Germinal center (tissue), 1 donor: ENCODE measurements at regions not wholly inside any gene's neighbourhood (a gene's known extent, or its start where the extent isn't known, plus 50 kb on each side); places are given as distances from the start of the nearest gene placed in this dataset.

Source experiments
- DNase-seq: peaks from one replicate; pipeline ENCODE4 v3.0.0; 2012; ENCODE audit warnings: mixed read lengths, low spot score

DNA sequence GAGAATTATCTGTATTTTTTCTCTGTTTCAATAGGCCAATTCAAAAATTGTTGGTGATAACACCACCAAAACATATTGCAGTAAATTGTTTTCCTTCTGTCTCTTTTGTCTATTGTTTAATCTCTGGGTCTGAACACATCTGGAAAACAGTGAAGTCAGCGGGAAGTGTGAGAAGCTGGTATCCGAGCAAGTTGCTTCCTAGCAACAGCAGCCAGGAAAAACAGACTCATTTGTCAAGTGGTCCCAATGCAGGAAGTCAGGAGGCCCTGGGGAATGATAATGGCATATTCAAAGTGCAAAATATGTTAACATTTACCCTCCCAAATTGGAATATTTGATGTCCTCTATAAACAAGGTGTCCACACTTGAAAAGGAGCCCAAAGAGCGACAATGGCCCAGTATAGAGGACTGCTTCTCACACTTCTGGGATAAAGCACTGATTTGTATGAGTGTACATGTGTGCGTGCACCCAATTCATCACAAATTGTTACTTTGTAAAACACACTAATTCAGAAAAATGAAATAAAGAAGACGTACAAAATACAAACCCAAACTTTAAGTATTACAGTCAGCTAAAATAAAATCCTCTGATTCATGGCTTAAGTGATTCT is 515.0 kb downstream of the TBC1D4 start:
- DNase-seq = no peak

DNA sequence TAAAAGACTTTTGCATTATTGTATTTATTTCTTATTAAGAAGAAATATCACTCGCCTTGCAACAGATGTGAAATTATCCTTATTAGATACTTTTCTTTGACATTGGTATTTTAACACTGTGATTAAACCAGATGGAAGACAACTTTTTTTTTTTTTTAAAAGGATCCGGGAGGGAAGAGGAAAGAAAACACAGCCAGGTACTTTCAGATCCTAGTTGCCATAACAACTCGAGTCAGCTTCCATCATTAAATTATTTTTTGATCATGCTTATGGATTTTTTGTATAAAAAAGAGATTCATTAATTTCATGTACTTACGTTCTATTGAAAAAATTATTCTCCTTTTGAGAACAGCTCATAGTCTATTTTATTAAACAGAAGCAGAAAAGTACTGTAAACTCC is 515.7 kb downstream of the TBC1D4 start:
- no peak for DNase-seq

DNA sequence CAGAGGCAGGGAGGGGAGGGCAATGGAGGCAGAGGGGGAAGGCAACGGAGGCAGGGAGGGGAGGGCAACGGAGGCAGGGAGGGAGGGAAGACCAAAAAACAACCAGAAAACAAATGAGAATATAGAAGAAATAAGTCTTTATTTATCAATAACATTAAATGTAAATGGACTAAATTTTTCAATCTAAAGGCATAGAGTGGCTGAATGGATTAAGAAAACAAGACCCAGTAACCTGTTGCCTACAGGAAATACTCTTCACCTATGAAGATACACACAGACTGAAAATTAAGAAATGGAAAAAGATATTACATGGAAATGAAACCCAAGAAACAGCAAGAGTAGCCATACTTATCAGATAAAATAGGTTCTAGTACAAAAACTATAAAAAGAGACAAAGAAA is 536.3 kb downstream of the TBC1D4 start:
- no peak for DNase-seq

DNA sequence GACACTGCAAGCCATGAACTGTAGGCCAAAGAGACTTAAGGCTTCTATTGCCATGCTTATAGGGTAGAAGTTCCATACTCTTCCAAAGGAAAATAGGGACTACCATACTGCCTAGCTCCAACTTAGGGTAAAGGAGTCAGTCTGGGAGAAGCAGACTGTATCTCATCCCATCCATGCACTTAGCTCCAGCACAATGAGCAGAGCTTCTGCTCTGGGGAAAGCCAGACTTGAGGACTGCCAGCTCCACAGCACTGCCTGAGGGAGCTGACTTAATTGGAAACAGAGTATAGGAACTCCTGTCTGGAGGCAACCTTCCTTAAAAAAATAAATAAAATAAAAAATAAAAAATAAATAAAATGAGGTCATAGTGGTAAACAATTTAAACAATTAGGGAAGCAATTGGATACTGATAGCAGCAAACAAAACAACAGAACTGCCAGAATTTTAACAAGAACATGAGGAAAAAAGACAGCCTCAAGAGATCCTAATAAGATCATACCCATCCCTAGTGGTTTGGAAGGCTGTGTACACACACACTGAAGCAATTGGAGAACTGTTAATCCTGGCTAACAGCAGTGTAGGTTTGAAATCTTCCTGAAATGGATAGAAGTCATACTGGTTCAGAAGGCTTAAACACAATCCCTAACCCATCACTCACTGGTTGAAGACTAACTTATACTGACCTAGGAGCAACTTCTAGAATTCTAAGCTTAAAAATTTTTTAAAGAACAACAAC is 550.1 kb downstream of the TBC1D4 start:
- no peak for DNase-seq

DNA sequence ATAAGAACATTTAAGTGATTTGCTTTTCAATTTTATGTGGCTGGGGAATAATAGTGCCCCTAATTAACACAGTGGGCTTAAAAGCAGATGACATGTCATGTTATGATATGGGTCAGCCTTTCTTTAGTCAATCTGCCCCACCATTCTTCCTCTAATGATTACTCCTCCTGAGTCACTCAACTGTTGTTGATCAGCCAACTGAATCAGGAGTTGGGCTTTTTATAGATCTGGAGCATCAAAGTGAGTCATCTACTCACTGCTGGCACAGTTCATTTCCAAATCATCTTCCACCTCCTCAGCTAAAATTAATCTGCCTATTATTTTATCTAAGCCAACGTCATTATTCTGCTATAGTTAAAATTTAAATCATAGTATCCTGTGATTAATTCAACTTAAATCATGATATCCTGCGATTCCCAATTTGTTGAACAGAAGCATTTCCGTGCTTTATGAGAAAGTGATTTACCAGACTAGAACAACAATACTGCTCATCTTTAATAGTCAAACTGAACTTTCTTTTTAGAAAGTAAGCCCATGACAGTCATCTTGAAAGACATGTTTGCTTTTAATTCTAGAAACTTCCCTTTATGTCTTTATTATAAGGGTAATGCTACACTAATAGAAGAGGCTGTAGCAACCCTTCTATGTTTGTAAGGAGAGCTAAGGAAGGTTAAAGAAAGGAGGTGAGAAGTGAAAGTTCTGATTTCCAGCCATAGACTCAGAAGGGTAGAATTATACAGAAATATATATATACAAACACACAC is 551.4 kb downstream of the TBC1D4 start:
- no peak for DNase-seq

DNA sequence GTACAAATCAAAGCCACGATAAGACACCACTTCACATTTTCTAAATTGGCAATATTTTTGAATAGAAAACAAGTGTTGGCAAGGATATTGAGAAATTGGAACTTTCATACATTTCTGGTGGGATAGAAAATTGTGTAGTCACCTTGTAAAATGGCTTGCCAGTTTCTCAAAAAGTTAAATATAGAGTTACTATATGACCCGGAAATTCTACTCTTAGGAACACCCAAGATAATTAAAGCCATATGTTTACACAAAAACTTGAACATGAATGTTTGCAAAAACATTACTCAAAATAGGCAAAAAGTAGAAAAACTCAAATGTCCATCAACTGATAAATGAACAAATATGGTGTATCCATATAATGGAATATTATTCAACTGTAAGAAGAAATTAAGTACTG is 552.5 kb downstream of the TBC1D4 start:
- no peak for DNase-seq

DNA sequence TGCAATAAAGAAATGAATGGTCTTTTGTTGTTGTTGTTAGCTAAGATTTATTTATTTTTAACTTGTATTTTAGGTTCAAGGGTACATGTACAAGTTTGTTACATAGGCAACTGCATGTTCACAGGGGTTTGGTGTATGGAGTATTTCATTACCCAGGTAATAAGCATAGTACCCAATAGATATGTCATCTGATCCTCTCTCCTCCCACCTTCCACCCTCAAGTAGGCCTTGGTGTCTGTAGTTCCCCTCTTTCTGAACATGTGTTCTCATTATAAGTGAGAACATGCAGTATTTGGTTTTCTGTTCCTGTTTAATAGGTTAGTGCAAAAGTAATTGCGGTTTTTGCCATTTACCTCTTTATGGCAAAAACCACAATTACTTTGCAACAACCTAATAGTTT is 554.1 kb downstream of the TBC1D4 start:
- no peak for DNase-seq

DNA sequence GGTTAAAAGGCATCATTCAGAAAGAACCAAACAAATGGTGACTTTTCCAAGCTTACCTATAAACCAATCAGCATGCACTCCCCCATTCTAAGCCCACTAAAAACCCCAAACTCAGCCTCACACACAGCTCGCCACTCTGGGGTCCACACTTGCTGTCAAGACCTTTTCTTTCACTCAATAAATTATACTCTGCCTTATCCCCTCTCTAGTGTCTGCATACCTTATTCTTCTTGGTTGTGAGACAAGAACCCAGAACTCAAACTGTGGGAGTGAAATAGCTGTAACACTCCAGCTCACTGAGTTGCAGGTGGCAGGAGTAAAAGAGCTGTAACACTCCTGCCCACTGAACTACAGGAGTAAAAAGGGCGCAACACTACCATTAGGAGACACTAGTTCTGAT is 559.0 kb downstream of the TBC1D4 start:
- DNase-seq = no peak

DNA sequence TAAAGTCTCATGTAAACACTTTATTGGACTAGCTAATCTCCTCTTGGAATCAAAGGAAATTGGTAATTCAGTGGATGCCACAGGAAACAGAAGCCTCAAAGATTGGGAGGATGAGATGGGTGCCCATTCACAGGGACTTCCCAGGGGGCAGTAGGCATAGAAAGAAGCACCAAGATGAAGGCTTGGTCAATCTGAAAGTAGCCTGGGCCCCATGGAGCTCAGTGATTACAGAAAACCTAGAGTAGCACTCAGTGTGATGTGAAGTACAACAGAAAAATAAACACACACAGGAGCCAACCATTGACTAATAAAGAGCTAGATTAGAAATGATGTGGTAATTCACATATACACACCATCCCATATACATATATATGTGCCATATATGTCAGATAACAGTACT is 560.6 kb downstream of the TBC1D4 start:
- no peak for DNase-seq

DNA sequence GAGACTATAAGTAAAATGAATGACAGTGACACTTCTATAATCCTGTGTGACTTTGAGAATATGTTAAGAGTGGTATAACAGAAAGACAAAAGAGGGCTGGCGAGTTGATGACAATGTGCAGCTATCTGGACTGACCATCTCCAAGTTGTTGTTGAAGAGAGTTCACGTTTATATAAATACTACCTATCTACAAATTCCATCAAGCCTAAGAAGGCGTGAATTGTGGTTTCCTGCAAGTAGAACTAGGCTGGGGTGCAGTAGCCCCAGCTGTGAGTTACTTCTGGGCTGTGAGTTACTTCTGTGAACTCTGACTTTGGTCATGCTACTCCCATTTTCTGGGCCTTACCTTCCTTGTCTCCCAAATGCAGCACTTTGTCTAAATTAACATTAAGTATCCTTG is 561.0 kb downstream of the TBC1D4 start:
- DNase-seq = no peak

DNA sequence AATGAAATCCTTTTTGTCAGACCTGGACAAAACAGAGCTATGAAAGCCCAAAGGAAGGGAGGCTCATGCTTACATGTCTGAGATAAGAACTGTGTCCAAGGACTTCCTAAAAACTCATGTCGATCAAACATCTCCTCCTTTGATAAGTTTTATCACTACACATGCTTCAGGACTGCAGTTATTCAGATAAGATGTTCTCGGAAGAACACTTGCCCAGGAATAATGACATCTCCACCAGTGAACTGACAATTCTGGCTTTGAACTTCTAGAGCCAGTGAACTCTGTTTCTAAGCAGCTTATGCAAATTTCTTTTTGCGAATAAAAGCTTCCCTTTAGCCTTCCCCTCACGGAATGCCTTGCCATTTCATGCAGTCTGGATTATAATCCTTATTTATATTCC is 561.6 kb downstream of the TBC1D4 start:
- no peak for DNase-seq

DNA sequence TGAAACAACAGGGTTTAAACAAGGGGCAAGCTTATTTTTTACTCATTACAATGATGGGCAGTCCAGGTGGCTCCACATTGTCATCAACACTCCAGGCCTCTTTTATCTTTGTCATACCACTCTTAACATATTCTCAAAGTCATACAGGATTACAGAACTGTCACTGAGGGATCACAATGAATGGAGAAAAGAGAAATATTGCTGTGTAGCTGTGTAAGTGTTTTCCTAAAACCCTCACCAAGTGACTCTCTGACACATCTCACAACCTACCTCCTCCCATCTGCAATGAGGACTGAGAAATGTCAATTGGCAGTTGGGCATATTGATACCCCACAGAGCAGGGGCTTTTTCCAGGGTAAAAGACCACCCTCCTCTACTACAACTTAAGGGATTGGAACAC is 562.1 kb downstream of the TBC1D4 start:
- no peak for DNase-seq

DNA sequence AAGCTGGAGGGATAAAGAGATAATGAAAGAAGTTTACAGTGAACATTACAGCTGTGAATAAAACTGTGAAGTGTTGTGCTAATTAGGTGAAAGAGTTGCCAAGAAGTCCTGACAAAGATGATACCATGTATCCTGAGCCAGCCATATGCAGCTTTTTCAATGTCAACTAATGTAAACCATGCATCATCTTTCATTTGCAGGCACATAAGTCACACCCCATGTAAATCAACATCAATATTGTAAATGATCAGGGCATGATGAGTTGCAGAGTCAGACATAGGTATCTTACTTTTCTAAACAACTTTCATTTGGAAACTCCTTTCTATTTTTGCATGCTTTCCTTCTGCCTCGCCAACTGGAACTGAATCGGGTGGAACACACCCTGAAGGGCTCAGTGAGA is 569.1 kb downstream of the TBC1D4 start:
- DNase-seq = no peak

DNA sequence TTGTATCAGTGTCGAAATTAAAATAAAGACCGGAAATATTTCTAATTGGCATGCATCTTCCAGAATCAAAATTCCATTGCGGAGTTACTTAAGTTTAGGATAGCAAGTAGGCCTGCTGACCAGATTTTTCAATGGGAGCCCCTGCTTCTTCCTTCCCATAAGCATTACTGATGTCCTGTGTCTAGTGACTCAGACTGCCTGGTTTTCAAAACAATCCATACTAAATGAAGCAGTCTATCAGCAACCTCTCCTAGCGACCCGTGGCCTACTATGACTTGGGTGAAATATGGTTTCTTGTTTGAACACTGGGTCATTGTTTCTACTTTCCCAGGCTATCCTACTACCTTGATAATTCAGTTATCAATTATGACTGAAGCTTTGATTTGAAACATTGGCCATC is 571.6 kb downstream of the TBC1D4 start:
- DNase-seq = no peak

DNA sequence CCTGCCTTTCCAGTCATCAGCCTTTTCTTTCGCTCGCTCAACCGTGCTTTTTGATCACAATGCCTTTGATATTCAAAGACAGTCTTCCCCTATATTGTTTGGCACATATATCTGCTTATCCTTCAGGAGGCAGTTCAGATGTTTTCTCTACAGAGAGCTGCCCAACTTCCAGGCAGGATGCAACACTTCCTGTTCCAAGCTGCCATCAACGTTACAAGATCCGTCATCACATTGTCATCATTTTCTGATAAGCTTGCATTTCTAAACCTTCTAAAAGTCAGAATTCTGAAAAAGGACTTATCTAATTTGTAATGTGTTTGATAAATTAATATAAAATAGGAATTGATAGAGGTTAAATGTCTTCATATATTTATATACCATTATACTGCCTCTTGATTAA is 574.2 kb downstream of the TBC1D4 start:
- DNase-seq = no peak

DNA sequence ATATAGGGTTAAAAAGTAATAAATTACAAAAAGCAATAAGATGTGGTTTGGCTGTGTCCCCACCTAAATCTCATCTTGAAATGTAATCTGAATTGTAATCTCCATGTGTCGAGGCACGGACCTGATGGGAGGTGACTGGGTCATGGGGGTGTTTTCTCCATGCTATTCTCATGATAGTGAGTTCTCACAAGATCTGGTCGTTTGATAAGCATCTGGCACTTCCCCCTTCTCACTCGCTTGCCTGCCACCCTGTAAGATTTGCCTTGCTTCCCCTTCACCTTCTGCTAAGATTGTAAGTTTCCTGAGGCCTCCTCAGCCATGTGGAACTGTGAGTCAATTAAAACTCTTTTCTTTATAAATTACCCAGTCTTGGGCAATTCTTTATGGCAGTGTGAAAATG is 577.4 kb downstream of the TBC1D4 start:
- no peak for DNase-seq

DNA sequence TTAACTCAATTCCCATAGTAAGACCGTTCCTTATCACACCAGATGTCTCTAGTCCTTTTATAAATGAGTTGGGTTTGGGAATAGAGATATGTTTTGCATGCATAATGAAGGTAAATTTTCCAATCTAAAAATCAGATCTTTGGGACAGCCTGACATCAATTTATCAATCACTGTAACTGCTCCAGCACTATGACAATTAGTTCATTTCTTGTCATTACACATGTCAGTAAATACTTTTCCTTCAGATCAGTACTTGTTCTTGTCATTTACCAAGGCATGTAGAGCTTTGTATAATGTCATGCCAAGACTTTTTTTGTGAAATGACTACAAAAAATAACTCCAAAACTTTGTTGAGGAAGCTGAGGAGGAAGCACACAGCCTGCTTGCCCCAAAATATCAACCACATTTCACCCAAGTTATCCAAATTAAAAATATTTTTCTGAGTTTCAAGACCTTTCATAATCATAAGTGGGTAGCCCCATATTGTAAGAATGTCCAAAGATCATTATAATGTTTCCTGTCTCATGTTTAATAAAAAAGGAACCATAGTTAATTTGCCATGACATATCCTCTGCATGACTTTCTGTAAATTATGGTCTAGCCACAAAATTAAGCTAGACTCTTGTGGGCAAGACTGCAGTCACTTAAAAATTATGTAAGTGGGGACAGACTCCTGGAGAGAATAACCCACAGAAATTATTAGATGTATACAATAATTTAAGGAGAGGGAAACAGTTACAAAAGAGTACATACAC is 586.8 kb downstream of the TBC1D4 start:
- DNase-seq = no peak

DNA sequence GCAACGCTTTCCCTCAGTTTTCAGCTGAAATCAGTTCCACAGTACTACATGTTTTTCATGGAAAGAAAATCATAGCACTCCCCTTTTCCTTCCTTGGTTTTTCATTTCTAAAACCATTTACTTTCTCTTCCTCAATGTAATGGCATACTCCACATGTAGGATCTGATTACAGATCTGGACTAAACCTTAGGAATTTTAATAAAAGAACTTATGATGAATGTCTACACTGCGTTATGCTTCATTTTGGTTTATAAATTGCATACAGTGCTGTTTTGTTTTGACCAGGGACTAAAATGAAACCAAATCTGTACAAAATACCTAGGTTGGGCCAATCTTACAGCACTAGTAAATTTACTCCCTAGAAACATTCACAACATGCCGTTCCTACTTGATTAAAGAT is 589.9 kb downstream of the TBC1D4 start:
- DNase-seq = no peak

DNA sequence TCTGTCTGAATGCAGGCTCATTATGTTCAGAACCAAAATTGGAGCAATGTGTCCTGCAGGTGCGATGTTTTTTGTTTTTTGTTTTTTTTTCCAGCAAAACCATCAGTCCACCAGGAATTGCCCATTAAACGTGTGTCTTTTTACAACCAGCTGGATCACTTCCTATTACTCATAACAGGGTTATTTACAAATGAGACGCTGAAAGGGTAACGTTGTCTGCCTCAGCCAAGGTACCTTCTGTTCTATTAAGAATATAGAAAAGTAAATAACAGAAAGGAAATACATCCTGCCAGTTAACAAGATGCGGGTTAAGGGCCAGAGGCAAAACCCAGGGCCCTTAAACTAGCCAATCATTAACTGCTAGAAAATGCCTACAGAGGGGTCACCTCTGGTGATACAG is 590.4 kb downstream of the TBC1D4 start:
- DNase-seq = no peak

DNA sequence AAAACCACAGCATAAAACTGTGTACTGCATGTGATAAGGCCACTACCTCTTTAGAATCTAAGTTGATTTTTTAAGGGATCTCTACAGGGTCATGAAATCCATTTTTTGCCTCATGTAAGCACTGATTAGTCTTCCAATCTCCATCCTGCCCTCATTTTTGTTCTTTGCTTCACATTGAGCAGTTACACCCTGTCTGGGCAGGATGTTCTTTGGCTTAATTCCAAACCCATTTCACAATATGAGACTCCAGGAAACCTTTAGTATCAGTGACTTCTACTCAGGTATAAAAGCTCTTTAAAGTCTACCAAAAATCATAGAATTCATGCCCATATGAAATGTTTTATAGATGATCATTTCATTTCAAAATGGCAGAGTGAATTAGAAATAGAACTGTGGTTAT is 592.6 kb downstream of the TBC1D4 start:
- DNase-seq = no peak

DNA sequence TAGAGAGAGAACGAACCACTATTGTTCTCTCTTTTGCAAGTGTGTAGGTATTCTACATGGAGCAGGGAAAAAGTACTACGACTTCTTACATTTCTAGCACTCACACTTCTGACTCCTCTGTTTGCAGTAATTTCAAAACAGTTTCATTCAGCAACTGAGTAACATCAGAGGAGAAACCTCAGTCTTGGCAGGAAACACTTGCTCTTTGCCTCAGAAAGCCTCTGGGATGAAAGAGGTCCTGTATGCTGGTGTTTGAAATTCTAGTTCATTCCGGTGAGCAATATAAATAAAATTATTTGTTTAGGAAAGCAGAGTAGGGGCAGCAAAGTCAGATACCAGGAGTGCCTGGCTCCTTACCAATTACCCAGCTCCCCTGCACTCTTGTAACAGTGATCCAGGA is 595.5 kb downstream of the TBC1D4 start:
- no peak for DNase-seq

DNA sequence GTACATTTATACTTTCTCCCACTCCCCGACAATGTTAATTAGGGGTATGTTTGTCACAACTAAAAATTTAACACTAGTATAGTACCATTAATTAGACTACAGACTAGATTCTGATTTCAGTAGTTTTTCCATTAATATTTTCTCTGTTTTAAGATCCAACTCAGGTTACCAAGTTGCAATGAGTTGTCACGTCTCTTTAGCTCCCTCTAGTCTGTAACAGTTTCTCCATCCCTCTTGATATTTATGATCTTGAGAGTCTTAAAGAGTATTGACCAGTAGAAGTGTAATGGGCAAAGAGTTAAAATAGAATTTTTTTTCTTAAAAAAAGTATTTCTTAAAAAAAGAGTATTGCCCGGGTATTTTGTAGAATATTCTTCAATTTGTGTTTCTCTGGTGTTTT is 598.1 kb downstream of the TBC1D4 start:
- no peak for DNase-seq
